ENCODE measurements at regions not wholly inside any gene's neighbourhood (a gene's known extent, or its start where the extent isn't known, plus 50 kb on each side); places are given as distances from the start of the nearest gene placed in this dataset.
"Not testable (repeated sequence)": the region's sequence is repeated elsewhere in the genome, so short reads cannot be mapped to it uniquely, and the experiment has no call there.

- no peak for DNase-seq (ENCODE audit: low spot score)
These were observed 712.7 kb upstream of the FAM98A start for GRCh38 chr2:34311816-34312215.

- no peak for DNase-seq (ENCODE audit: low spot score)
These were observed 709.0 kb upstream of the FAM98A start for GRCh38 chr2:34308140-34308539.

- DNase-seq (ENCODE audit: low spot score) = no peak
These were observed 708.5 kb upstream of the FAM98A start for GRCh38 chr2:34307636-34308035.

- no peak for DNase-seq (ENCODE audit: low spot score)
These were observed 707.6 kb upstream of the FAM98A start for GRCh38 chr2:34306745-34307144.

- DNase-seq (ENCODE audit: low spot score) = no peak
These were observed 706.5 kb upstream of the FAM98A start for GRCh38 chr2:34305587-34305986.

GRCh38 chr2:34294961-34295360, 695.9 kb upstream of the FAM98A start:
- no peak for DNase-seq (ENCODE audit: low spot score)

GRCh38 chr2:34291076-34291475, 692.0 kb upstream of the FAM98A start:
- no peak for DNase-seq (ENCODE audit: low spot score)

- no peak for DNase-seq (ENCODE audit: low spot score)
These were observed 688.9 kb upstream of the FAM98A start for GRCh38 chr2:34288016-34288415.

GRCh38 chr2:34280606-34281005, 681.5 kb upstream of the FAM98A start:
- no peak for DNase-seq (ENCODE audit: low spot score)

GRCh38 chr2:34266908-34267697, 668.0 kb upstream of the FAM98A start:
- DNase-seq (ENCODE audit: low spot score) = no peak

- no peak for DNase-seq (ENCODE audit: low spot score)
These were observed 662.6 kb upstream of the FAM98A start for GRCh38 chr2:34261701-34262100.

GRCh38 chr2:34254272-34254878, 655.3 kb upstream of the FAM98A start:
- DNase-seq (ENCODE audit: low spot score) = no peak

- DNase-seq (ENCODE audit: low spot score) = no peak
These were observed 653.0 kb upstream of the FAM98A start for GRCh38 chr2:34252111-34252510.

- no peak for DNase-seq (ENCODE audit: low spot score)
These were observed 652.5 kb upstream of the FAM98A start for GRCh38 chr2:34251578-34251977.

- no peak for DNase-seq (ENCODE audit: low spot score)
These were observed 645.1 kb upstream of the FAM98A start for GRCh38 chr2:34244195-34244594.

- DNase-seq (ENCODE audit: low spot score) = no peak
These were observed 643.6 kb upstream of the FAM98A start for GRCh38 chr2:34242763-34243123.

GRCh38 chr2:34241905-34242762, 643.0 kb upstream of the FAM98A start:
- no peak for DNase-seq (ENCODE audit: low spot score)

GRCh38 chr2:34239511-34239910, 640.4 kb upstream of the FAM98A start:
- DNase-seq (ENCODE audit: low spot score) = no peak

- DNase-seq (ENCODE audit: low spot score) = no peak
These were observed 635.7 kb upstream of the FAM98A start for GRCh38 chr2:34234823-34235222.

GRCh38 chr2:34229998-34230397, 630.9 kb upstream of the FAM98A start:
- DNase-seq (ENCODE audit: low spot score) = no peak

GRCh38 chr2:34215174-34215573, 616.1 kb upstream of the FAM98A start:
- no peak for DNase-seq (ENCODE audit: low spot score)

GRCh38 chr2:34210382-34210781, 611.3 kb upstream of the FAM98A start:
- not testable (repeated sequence) for DNase-seq (ENCODE audit: low spot score)

GRCh38 chr2:34204560-34204959, 605.5 kb upstream of the FAM98A start:
- DNase-seq (ENCODE audit: low spot score) = no peak

All from ureter (tissue), 1 donor.